SH-SY5Y (cell line): ENCODE measurements at regions not wholly inside any gene's neighbourhood (a gene's known extent, or its start where the extent isn't known, plus 50 kb on each side); places are given as distances from the start of the nearest gene placed in this dataset.

Source experiments
- GATA2 ChIP-seq: IDR thresholded peaks from 2 replicates; pipeline ENCODE4 v1.6.1; 2011; ENCODE audit warnings: mild to moderate bottlenecking, low read depth, low read length
- GATA3 ChIP-seq: IDR thresholded peaks from 2 replicates; pipeline ENCODE4 v1.6.1; 2011; ENCODE audit warnings: low read depth, mild to moderate bottlenecking, low read length, moderate library complexity

GRCh38 chr2:199590321-199591203 lies 132.8 kb upstream of the SATB2 start:
- no peak for TF ChIP-seq GATA3
- TF ChIP-seq GATA2 = no peak
